HG03439 (cell line): ENCODE measurements at regions not wholly inside any gene's neighbourhood (a gene's known extent, or its start where the extent isn't known, plus 50 kb on each side); places are given as distances from the start of the nearest gene placed in this dataset.
A peak's percentile ranks its signal among the peaks of the same experiment; 100 is the strongest.

ENCODE experiments used
- ATAC-seq: cut with Tn5 transposase; IDR thresholded peaks from one replicate; pipeline ENCODE4 v1.9.1; 2021; ENCODE audit warnings: mild to moderate bottlenecking, moderate library complexity; ENCODE audit not compliant: unreplicated experiment

- no peak for ATAC-seq
Measured at GRCh38 chr6:119627908-119628669, 278.5 kb upstream of the MAN1A1 start.

- ATAC-seq, result no peak
Measured at GRCh38 chr6:119626884-119627619, 277.5 kb upstream of the MAN1A1 start.

GRCh38 chr6:119620846-119621555, 271.4 kb upstream of the MAN1A1 start:
- no peak for ATAC-seq

GRCh38 chr6:119614138-119614537, 264.6 kb upstream of the MAN1A1 start:
- no peak for ATAC-seq

- no peak for ATAC-seq
Measured at GRCh38 chr6:119612911-119613381, 263.4 kb upstream of the MAN1A1 start.

- ATAC-seq, result no peak
Measured at GRCh38 chr6:119612176-119612891, 262.8 kb upstream of the MAN1A1 start.

GRCh38 chr6:119610754-119611153, 261.2 kb upstream of the MAN1A1 start:
- ATAC-seq, result no peak

- no peak for ATAC-seq
Measured at GRCh38 chr6:119610265-119610664, 260.7 kb upstream of the MAN1A1 start.

- ATAC-seq, result no peak
Measured at GRCh38 chr6:119609865-119610264, 260.3 kb upstream of the MAN1A1 start.

GRCh38 chr6:119608994-119609393, 259.4 kb upstream of the MAN1A1 start:
- ATAC-seq, result no peak

GRCh38 chr6:119604124-119604523, 254.6 kb upstream of the MAN1A1 start:
- no peak for ATAC-seq

- no peak for ATAC-seq
Measured at GRCh38 chr6:119603501-119603900, 253.9 kb upstream of the MAN1A1 start.

- no peak for ATAC-seq
Measured at GRCh38 chr6:119602215-119603178, 252.9 kb upstream of the MAN1A1 start.

- no peak for ATAC-seq
Measured at GRCh38 chr6:119598883-119599282, 249.3 kb upstream of the MAN1A1 start.

- ATAC-seq, result no peak
Measured at GRCh38 chr6:119594907-119595306, 245.3 kb upstream of the MAN1A1 start.

- no peak for ATAC-seq
Measured at GRCh38 chr6:119591235-119591634, 241.7 kb upstream of the MAN1A1 start.

- ATAC-seq, result no peak
Measured at GRCh38 chr6:119590066-119590465, 240.5 kb upstream of the MAN1A1 start.

- ATAC-seq, result no peak
Measured at GRCh38 chr6:119587537-119587936, 238.0 kb upstream of the MAN1A1 start.

GRCh38 chr6:119586250-119586882, 236.8 kb upstream of the MAN1A1 start:
- peak; percentile 88 for ATAC-seq
